Bronchial epithelial cell (primary cell): ENCODE measurements at regions not wholly inside any gene's neighbourhood (a gene's known extent, or its start where the extent isn't known, plus 50 kb on each side); places are given as distances from the start of the nearest gene placed in this dataset.
A peak's percentile ranks its signal among the peaks of the same experiment; 100 is the strongest.

Experiments used
- DNase-seq: peaks from one replicate; pipeline ENCODE4 v3.0.0-alpha.2; 2010; ENCODE audit warnings: low read depth
- FAIRE-seq: peaks from 2 replicates; lab custom pipeline; 2011; peaks lifted over from hg19 to GRCh38; lab: Jason Lieb, UNC
- H3K27me3 ChIP-seq: 2 replicates; pipeline ENCODE4 v1.5.1; 2011; ENCODE audit warnings: low read length; ENCODE audit not compliant: control insufficient read depth, insufficient read depth
- H3K36me3 ChIP-seq: 2 replicates; pipeline ENCODE4 v1.5.1; 2011; ENCODE audit warnings: low read length; ENCODE audit not compliant: control insufficient read depth, insufficient read depth
- H3K4me3 ChIP-seq: 2 replicates; pipeline ENCODE4 v1.5.1; 2011; ENCODE audit warnings: mild to moderate bottlenecking, low read depth, low read length, control low read depth
- CTCF ChIP-seq: IDR thresholded peaks from 2 replicates; pipeline ENCODE4 v1.5.1; 2011; ENCODE audit warnings: mild to moderate bottlenecking, moderate library complexity, low read length, control low read depth, inconsistent platforms; ENCODE audit not compliant: insufficient read depth, severe bottlenecking

- no peak for FAIRE-seq
Observed at GRCh38 chr6:90795078-90795477, 208.2 kb upstream of the MAP3K7 start.

GRCh38 chr6:90793771-90794170 is 206.9 kb upstream of the MAP3K7 start:
- FAIRE-seq = no peak
- no peak for DNase-seq
- Histone ChIP-seq H3K36me3 (no peaks in the 10 kb centered on the region), H3K4me3 (no peak overlapping the region), H3K27me3 (peaks cover 2% of the 10 kb centered on the region)
- TF ChIP-seq CTCF = no peak

More at GRCh38 chr6:90795078-90795477, 208.2 kb upstream of the MAP3K7 start:
- no peak overlapping the region for H3K4me3 ChIP-seq
- no peak for DNase-seq
- peaks cover 2% of the 10 kb centered on the region for H3K27me3 ChIP-seq
- TF ChIP-seq CTCF = no peak
- H3K36me3 ChIP-seq = no peaks in the 10 kb centered on the region

GRCh38 chr6:90790696-90791095 is 203.8 kb upstream of the MAP3K7 start:
- no peaks in the 10 kb centered on the region for H3K27me3 ChIP-seq
- DNase-seq = peak; percentile 85
- no peak for FAIRE-seq
- H3K36me3 ChIP-seq = no peaks in the 10 kb centered on the region
- no peak overlapping the region for H3K4me3 ChIP-seq
- no peak for TF ChIP-seq CTCF

GRCh38 chr6:90790058-90790457 is 203.2 kb upstream of the MAP3K7 start:
- H3K36me3 ChIP-seq = no peaks in the 10 kb centered on the region
- no peak overlapping the region for H3K4me3 ChIP-seq
- TF ChIP-seq CTCF = no peak
- no peaks in the 10 kb centered on the region for H3K27me3 ChIP-seq
- FAIRE-seq (no peak), DNase-seq (peak; percentile 26)

GRCh38 chr6:90788781-90789180 is 201.9 kb upstream of the MAP3K7 start:
- DNase-seq = no peak
- H3K27me3 ChIP-seq = no peaks in the 10 kb centered on the region
- no peaks in the 10 kb centered on the region for H3K36me3 ChIP-seq
- H3K4me3 ChIP-seq = no peak overlapping the region
- FAIRE-seq = no peak
- TF ChIP-seq CTCF = no peak

- FAIRE-seq = no peak
- no peaks in the 10 kb centered on the region for H3K36me3 ChIP-seq
- TF ChIP-seq CTCF = no peak
- no peak overlapping the region for H3K4me3 ChIP-seq
- H3K27me3 ChIP-seq = no peaks in the 10 kb centered on the region
- DNase-seq = no peak
Observed at GRCh38 chr6:90787446-90787845, 200.6 kb upstream of the MAP3K7 start.
